Thoracic aorta (tissue), 2 donors: ENCODE measurements at regions not wholly inside any gene's neighbourhood (a gene's known extent, or its start where the extent isn't known, plus 50 kb on each side); places are given as distances from the start of the nearest gene placed in this dataset.

Source experiments
- ATAC-seq: fragments of 150-250 bp; one replicate; pipeline ENCODE4 v1.8.0; 2017; ENCODE audit warnings: low read depth; ENCODE audit not compliant: insufficient number of reproducible peaks, low FRiP score
- DNase-seq: peaks from one replicate; pipeline ENCODE4 v3.0.0-alpha.2; 2020; ENCODE audit warnings: low spot score
- H3K27ac ChIP-seq, 2 donors: fragments of 200-600 bp; sonication (generic); 1 replicate in 1 of 2; 2 replicates in 1 of 2; pipeline ENCODE4 v1.5.1; 2016; ENCODE audit warnings: mild to moderate bottlenecking in 2 of 2, moderate library complexity in 2 of 2
- H3K27me3 ChIP-seq: fragments of 200-600 bp; sonication (generic); replicated peaks from 2 replicates; pipeline ENCODE4 v1.6.0; 2016; ENCODE audit warnings: mild to moderate bottlenecking; ENCODE audit not compliant: insufficient read depth
- H3K36me3 ChIP-seq: fragments of 200-600 bp; sonication (generic); one replicate; pipeline ENCODE4 v1.5.1; 2016
- H3K4me1 ChIP-seq, 2 donors: fragments of 200-600 bp; sonication (generic); 1 replicate in 1 of 2; 2 replicates in 1 of 2; pipeline versions ENCODE4 v1.5.1 to v1.6.0; 2016; ENCODE audit warnings: low read depth in 2 of 2, mild to moderate bottlenecking in 1 of 2; ENCODE audit not compliant: control insufficient read depth in 1 of 2
- H3K4me3 ChIP-seq: fragments of 200-600 bp; sonication (generic); 2 replicates; pipeline ENCODE4 v1.5.1; 2016; ENCODE audit warnings: mild to moderate bottlenecking
- H3K9me3 ChIP-seq: fragments of 200-600 bp; sonication (generic); 2 replicates; pipeline ENCODE4 v1.5.1; 2016
- CTCF ChIP-seq: fragments of 200-600 bp; sonication (generic); IDR thresholded peaks from one replicate; pipeline ENCODE4 v1.5.1; 2019; ENCODE audit warnings: antibody characterized with exemption

GRCh38 chr13:105069106-105069505, 1466.4 kb downstream of the EFNB2 start:
- no peak for ATAC-seq
- Histone ChIP-seq H3K27me3 (no peaks in the 10 kb centered on the region), H3K9me3 (no peaks in the 10 kb centered on the region), H3K4me3 (no peak overlapping the region), H3K4me1 (no peaks in the 10 kb centered on the region), H3K36me3 (no peaks in the 10 kb centered on the region), H3K27ac (no peak overlapping the region)
- no peak for DNase-seq
- TF ChIP-seq CTCF, result no peak

GRCh38 chr13:105063676-105064075, 1471.8 kb downstream of the EFNB2 start:
- Histone ChIP-seq H3K27me3 (no peaks in the 10 kb centered on the region), H3K9me3 (no peaks in the 10 kb centered on the region), H3K27ac (no peak overlapping the region), H3K4me3 (no peak overlapping the region), H3K36me3 (no peaks in the 10 kb centered on the region), H3K4me1 (no peaks in the 10 kb centered on the region)
- TF ChIP-seq CTCF, result no peak
- no peak for DNase-seq
- ATAC-seq, result no peak

- no peak overlapping the region for H3K27ac ChIP-seq
- no peaks in the 10 kb centered on the region for H3K27me3 ChIP-seq
- H3K4me1 ChIP-seq, result no peaks in the 10 kb centered on the region
- no peaks in the 10 kb centered on the region for H3K36me3 ChIP-seq
- no peak for ATAC-seq
- TF ChIP-seq CTCF, result no peak
- no peak overlapping the region for H3K4me3 ChIP-seq
- no peak for DNase-seq
- no peaks in the 10 kb centered on the region for H3K9me3 ChIP-seq
These were observed 1475.7 kb downstream of the EFNB2 start for GRCh38 chr13:105059786-105060185.

- ATAC-seq (no peak), DNase-seq (no peak)
- H3K36me3 ChIP-seq, result no peaks in the 10 kb centered on the region
- H3K27me3 ChIP-seq, result no peaks in the 10 kb centered on the region
- H3K27ac ChIP-seq, result no peak overlapping the region
- H3K9me3 ChIP-seq, result no peaks in the 10 kb centered on the region
- no peaks in the 10 kb centered on the region for H3K4me1 ChIP-seq
- no peak overlapping the region for H3K4me3 ChIP-seq
- no peak for TF ChIP-seq CTCF
These were observed 1476.9 kb downstream of the EFNB2 start for GRCh38 chr13:105058517-105058916.

GRCh38 chr13:105052711-105053110, 1482.8 kb downstream of the EFNB2 start:
- TF ChIP-seq CTCF, result no peak
- Histone ChIP-seq H3K27me3 (no peaks in the 10 kb centered on the region), H3K27ac (no peak overlapping the region), H3K9me3 (no peaks in the 10 kb centered on the region), H3K4me1 (no peaks in the 10 kb centered on the region), H3K4me3 (no peak overlapping the region), H3K36me3 (no peaks in the 10 kb centered on the region)
- DNase-seq (no peak), ATAC-seq (no peak)
